Stimulated activated CD4-positive, alpha-beta T cell treated with anti-CD3 and anti-CD28 coated beads, Interleukin-15, amount 100 ng/mL, for 24 hours (primary cell): ENCODE measurements at regions not wholly inside any gene's neighbourhood (a gene's known extent, or its start where the extent isn't known, plus 50 kb on each side); places are given as distances from the start of the nearest gene placed in this dataset.

Source experiments
- DNase-seq: peaks from one replicate; pipeline ENCODE4 v3.0.0-alpha.2; 2020

- DNase-seq: no peak
Measured at GRCh38 chr10:36683421-36683820, 442.0 kb upstream of the ANKRD30A start.

GRCh38 chr10:36681751-36682632 lies 443.4 kb upstream of the ANKRD30A start:
- DNase-seq: no peak

- no peak for DNase-seq
Measured at GRCh38 chr10:36679554-36679953, 445.8 kb upstream of the ANKRD30A start.

- no peak for DNase-seq
Measured at GRCh38 chr10:36677431-36677768, 448.0 kb upstream of the ANKRD30A start.

GRCh38 chr10:36676756-36677430 lies 448.5 kb upstream of the ANKRD30A start:
- no peak for DNase-seq

GRCh38 chr10:36676321-36676720 lies 449.1 kb upstream of the ANKRD30A start:
- DNase-seq: no peak

- DNase-seq: no peak
Measured at GRCh38 chr10:36675458-36675880, 449.9 kb upstream of the ANKRD30A start.

- no peak for DNase-seq
Measured at GRCh38 chr10:36671607-36672006, 453.8 kb upstream of the ANKRD30A start.

- DNase-seq: no peak
Measured at GRCh38 chr10:36670621-36671402, 454.6 kb upstream of the ANKRD30A start.

GRCh38 chr10:36669615-36670352 lies 455.6 kb upstream of the ANKRD30A start:
- no peak for DNase-seq

GRCh38 chr10:36666451-36666850 lies 458.9 kb upstream of the ANKRD30A start:
- DNase-seq: no peak

- no peak for DNase-seq
Measured at GRCh38 chr10:36662571-36662970, 462.8 kb upstream of the ANKRD30A start.

GRCh38 chr10:36650274-36650673 lies 475.1 kb upstream of the ANKRD30A start:
- DNase-seq: no peak

GRCh38 chr10:36647540-36647939 lies 477.9 kb upstream of the ANKRD30A start:
- DNase-seq: no peak

- DNase-seq: no peak
Measured at GRCh38 chr10:36640626-36641025, 484.8 kb upstream of the ANKRD30A start.

GRCh38 chr10:36638462-36639155 lies 486.8 kb upstream of the ANKRD30A start:
- DNase-seq: no peak

- DNase-seq: no peak
Measured at GRCh38 chr10:36636879-36637278, 488.5 kb upstream of the ANKRD30A start.

GRCh38 chr10:36636285-36636839 lies 489.0 kb upstream of the ANKRD30A start:
- DNase-seq: no peak

GRCh38 chr10:36634916-36635315 lies 490.5 kb upstream of the ANKRD30A start:
- DNase-seq: no peak

GRCh38 chr10:36630267-36630666 lies 495.1 kb upstream of the ANKRD30A start:
- DNase-seq: no peak

- no peak for DNase-seq
Measured at GRCh38 chr10:36629476-36629875, 495.9 kb upstream of the ANKRD30A start.

- DNase-seq: no peak
Measured at GRCh38 chr10:36624551-36625100, 500.8 kb upstream of the ANKRD30A start.
